ENCODE measurements at regions not wholly inside any gene's neighbourhood (a gene's known extent, or its start where the extent isn't known, plus 50 kb on each side); places are given as distances from the start of the nearest gene placed in this dataset.

GRCh38 chr10:125333769-125334168 is 173.4 kb upstream of the CTBP2 start:
- DNase-seq = no peak

GRCh38 chr10:125333209-125333591 is 172.8 kb upstream of the CTBP2 start:
- DNase-seq = no peak

DNA sequence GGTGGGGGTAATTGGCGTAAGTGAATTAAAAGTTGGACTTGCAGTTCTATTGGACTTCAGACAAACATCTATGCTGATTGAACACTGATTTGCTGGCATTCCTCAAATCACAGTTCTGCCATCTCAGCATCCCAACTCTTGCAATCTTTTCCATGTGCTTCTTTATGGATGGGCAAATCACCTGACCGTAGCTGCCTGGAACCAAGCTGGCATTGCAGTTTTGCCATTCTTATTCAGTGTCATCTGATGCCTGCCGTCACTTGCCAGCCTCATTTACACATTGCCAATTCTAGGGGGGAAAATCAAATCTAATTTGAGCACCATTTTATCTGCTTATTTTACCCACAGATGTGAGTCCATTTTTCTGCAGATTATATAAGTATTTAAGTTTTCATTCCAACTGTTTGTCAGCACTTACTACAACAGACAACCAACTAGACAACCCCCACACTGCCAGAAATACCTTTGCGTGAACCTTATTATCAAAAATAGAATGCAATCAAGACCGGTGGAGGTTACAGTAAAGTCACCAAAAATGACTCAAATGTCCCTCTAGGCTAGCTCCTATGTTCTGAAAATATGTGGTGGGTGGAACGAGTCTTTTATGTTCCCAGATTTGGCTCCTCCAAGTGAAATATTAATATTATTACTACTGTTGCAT is 172.3 kb upstream of the CTBP2 start:
- no peak for DNase-seq

- no peak for DNase-seq
Observed at GRCh38 chr10:125331056-125331455, 170.7 kb upstream of the CTBP2 start.

DNA sequence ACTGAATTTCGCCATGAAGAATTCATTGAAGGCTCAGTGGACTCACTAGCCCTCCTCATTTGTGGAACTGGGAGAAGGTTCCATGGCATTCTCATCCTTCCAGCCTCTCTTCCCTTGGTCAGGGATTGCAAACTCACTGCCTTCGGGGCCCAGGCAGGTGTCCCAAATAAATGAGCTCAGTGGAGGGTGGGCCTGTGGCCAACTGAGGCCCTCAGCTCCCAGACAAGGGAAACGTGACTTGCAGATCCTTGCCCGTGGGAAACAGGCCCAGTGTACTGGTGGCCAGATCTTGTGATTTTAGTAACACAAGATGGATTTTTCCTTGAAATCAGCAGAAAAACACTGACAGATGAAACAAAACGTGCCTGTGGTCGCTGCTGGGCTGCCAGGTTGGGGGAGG is 168.7 kb upstream of the CTBP2 start:
- no peak for DNase-seq

- DNase-seq = no peak
Observed at GRCh38 chr10:125325326-125325725, 165.0 kb upstream of the CTBP2 start.

DNA sequence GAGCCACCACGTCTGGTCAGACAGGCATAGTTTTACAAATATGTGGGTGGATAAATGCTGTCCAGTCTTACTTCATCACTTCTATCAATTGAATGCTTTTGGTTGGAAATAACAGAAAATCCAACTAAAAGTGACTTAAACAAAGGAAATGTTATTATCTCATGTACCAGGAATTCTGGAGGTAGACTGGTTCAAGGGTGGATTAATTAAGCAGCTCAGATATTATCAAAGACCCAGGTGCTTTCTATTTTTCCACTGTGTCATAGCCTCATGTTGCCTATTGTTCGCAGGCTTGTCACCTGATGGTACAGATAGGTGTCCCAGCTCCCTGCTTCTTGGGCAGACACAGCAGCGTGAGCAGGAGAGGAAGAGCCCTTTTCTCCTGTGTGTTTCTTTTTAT is 156.1 kb upstream of the CTBP2 start:
- DNase-seq = no peak

- no peak for DNase-seq
Observed at GRCh38 chr10:125300937-125301336, 140.6 kb upstream of the CTBP2 start.

DNA sequence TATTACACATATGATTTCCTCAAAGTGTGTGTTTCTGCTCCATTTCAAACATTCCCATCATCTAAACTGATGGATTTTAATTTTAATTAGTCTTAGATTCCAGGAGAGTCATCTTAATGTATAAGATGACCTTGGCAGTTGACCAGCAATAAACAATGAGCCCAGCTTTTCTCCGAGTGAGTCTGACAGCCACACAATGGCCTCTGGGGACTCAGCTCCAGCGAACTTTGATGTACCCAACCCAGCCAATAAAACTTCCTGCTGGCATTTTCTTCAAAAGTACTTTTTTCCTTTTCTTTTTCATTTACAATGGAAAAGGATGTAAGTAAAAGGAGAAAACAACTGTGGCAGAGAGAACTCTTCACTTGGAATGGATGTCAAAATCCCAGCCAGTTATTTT is 139.1 kb upstream of the CTBP2 start:
- no peak for DNase-seq

DNA sequence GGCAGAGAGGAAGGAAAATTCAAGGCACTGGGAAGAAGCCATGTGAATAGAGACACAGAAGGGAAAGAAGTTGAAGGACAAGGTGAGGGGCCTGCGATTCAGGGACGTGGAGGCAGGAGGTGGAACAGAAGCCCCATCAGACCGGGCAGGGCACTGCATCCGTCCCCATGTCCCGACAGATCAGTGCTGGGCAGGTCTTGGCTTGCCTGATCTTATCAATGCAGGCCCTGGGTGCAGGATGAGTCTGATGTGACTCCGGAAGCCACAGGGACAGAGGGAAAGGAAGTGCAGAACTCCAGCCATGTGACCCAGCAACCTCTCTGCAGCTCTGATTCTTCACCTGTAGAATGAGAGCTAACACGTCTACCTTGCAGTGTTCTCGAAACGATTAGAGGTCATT is 136.2 kb upstream of the CTBP2 start:
- no peak for DNase-seq

GRCh38 chr10:125294109-125294508 is 133.7 kb upstream of the CTBP2 start:
- DNase-seq = no peak

DNA sequence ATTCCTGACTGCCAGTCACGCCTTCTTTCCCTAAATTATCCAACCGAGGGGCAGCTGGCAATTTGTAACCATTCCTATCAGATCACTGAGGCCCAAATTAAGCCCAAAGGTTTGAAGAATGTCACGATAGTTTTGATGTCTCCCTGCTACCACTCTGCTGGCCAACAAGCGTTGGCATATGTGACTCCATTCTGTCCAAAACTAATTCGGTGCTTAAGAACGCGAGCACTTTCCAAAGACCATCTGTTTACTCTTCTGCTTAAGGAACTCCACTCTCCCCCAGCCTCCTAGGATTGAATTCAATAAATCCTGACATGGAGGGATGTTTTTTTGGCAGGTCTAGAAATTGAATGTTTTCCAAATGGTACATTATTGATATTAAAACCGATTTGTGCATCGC is 131.5 kb upstream of the CTBP2 start:
- DNase-seq = no peak

DNA sequence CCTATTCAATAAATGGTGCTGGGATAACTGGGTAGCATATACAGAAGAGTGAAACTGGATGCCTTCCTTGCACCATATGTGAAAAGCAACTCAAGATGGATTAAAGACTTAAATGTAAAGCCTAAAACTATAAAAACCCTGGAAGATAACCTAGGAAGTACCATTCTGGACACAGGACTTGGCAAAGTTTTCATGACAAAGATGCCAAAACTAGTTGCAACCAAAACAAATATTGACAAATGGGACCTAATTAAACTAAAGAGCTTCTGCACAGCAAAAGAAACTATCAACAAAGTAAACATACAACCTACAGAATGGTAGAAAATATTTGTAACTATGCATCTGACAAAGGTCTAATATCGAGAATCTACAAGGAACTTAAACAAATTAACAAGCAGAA is 129.1 kb upstream of the CTBP2 start:
- no peak for DNase-seq

DNA sequence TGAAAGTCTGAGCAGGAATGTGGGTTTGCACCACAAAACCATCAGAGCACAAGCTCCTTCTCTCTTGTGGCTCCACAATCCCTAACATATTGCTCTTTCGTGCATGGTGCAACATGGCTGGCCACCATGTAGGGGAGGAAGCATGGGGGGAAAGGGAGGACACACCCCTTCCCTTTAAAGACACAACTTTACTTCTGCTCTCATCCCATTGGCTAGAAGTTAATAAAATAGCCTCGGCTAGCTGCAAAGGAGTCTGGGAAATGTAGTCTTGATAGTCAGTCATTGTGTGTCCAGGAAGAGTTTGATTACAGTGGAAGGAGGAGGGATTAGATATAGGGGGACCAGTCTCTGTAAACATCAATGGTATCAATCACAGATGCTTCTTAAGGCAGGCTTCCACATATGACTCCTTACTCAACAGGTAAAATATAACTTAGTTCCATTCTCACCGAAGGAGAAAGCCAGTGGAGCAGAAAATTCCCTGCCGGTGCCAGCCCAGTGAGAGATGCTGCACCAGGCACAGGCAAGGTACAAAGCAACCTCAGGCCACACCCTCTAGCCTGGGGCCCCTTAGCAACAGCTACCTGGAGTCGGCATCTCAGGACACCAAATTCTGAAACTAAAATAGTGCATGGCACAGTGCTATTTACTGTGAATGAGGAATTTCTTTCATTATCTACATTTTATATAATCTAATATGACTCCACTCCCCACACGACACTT is 124.7 kb upstream of the CTBP2 start:
- DNase-seq = no peak

GRCh38 chr10:125283836-125284614 is 123.7 kb upstream of the CTBP2 start:
- DNase-seq = no peak

DNA sequence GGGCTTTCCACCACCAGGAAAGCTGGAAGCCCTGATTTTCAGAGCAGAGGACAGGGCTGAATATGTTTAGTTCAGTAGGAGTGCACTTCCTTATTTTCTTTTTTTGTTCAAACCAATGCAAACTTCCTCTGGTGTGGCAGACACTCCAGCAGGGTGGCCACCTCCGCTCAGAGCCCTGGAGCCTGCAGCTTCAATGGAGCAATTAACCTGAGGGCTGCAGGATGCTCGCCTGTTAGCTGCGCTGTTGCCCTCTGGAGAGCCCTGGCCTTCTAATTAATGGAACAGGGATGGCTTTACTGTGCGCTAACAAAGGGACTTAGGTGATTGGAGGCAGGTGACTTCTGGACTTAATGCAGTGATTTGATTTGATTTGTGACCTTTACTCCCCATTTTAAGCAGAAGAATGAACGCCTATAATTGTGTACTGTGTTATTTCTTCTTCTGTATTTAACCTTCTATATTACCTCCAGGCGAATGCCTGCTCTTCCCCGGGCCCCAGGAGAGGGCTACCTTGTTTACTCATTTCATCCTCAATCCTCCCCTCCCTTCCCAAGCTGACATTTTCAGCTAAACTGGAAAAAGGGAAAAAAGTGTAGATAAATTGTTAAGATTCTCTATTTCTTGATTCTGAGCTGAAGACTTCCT is 123.0 kb upstream of the CTBP2 start:
- DNase-seq = no peak

- DNase-seq = no peak
Observed at GRCh38 chr10:125281091-125281490, 120.7 kb upstream of the CTBP2 start.

DNA sequence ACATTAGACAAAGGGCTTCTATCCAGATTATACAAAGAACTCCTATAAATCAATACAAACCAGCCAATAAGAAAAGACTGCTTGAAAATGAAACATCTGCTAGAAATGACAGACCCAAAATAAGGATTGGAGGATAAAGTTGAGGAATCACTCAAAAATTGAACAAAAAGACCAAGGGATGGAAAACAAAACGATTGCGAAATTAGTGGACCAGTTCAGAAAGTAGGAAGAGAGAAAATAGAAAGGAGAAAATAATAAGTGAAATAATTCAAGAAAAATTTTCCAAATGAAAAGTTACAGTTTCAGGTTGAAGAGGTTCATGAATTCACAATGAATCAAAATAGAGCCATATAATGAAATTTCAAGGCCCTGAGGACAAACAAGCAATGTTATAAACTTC is 115.8 kb upstream of the CTBP2 start:
- no peak for DNase-seq

DNA sequence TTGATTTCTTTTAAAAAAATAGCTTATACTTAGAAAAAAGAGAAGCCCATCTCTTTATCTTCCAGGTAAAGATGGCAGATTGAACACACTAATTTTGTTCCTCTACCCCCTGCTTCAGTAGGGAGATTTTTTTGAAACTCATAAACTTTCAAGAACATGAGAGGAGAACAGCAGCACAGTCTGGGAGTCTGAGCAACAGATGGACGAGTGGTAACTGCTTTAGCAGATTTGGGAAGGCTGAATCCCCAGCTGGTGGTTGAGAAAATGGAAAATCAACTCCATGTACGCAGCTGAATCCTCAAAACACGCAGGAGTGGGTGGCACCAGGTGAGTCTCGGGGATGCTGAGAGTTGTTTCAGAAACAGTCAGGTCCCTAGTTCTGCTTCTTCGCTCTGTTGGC is 114.6 kb upstream of the CTBP2 start:
- DNase-seq = no peak

DNA sequence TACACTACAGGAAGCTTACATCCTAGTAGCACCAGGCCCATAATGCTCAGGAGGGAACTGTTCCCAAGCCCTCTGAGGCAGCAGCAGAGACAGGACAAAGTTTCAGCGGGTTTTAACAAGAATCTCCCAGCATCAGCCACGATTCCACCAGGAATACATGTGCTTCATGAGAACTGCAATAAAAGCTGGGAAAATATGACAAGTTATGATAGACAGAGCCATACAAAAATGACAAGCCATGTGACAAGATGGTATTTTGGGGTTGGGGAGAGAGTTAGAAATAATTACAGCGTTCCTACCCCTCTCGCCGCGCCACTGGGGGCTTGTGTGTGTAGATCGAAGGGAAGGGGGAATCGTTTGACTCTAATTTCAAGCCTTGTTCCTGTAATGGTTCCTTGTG is 112.7 kb upstream of the CTBP2 start:
- no peak for DNase-seq

DNA sequence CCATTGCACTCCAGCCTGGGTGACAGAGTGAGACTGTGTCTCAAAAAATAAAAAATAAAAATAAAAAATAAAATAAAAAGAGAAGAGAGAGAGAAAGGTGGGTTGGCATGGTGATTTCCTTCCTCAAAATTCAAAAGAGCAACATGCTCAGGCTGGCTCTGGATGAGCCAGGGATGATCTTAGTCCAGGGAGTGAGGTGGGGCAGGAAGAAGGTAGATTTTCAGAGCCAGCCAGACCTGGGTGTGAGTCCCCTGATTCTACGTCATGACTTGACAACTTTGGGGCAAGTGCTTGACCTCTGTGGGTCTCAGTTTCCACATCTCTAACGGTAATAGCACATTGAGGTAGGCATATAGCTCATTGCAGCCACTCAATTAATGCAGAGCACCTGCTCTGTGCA is 109.4 kb upstream of the CTBP2 start:
- no peak for DNase-seq

GRCh38 chr10:125266966-125267365 is 106.6 kb upstream of the CTBP2 start:
- DNase-seq = no peak

DNA sequence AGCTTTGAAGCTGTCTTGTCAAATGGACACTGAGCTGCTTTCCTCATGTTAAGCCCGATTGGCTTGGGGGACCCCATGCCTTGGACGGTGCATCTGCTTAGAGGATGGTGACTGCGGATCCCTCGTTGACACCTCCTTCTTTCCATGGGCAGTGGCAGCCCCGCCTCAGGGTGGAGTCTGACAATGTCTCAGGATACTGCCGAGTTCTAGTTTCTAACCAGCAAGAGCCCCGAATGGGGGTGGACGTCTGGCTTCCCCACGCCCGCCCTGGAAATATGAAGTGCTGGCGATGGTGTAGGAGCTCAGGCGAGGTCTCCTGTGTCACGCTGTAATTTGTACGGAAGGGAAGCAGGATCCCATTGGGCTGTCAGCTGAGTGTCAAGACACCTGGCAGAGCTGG is 106.2 kb upstream of the CTBP2 start:
- no peak for DNase-seq

GRCh38 chr10:125265579-125265955 is 105.2 kb upstream of the CTBP2 start:
- DNase-seq = no peak

Measured in CD4-positive, alpha-beta T cell treated with Interleukin-4 for 1 hour (primary cell).